AG10803 (cell line): ENCODE measurements at regions not wholly inside any gene's neighbourhood (a gene's known extent, or its start where the extent isn't known, plus 50 kb on each side); places are given as distances from the start of the nearest gene placed in this dataset.

ENCODE experiments used
- DNase-seq: peaks from one replicate; pipeline ENCODE4 v3.0.0; 2010; ENCODE audit warnings: low read depth
- H3K4me3 ChIP-seq: 2 replicates; pipeline ENCODE4 v1.5.1; 2011; ENCODE audit warnings: mild to moderate bottlenecking, low read length, control low read depth
- CTCF ChIP-seq: conservative IDR thresholded peaks from 2 replicates; pipeline ENCODE4 v1.5.1; 2011; ENCODE audit warnings: mild to moderate bottlenecking, low read length, control low read depth, inconsistent platforms

DNA sequence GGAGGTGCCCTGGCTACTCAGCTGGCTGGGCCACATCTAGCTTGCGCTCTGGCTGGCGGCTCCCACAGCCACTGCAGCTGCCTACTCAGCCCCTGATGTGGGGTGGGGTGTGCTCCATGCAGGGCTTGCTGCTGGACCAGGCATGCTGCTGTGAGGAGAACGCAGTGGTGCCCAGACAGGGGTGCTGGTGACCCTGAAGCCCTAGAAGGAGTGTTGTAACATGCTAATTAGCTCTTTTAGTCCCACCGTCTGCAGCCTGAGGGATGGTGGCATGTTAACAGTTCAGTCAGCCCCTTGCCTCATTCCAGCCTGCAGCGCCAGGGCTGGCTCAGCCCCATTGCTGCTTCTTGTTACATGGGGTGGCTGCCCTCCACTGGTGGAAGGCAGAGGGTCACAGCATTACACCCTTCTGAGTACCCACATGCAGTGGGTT lies 642.3 kb downstream of the DMRTA1 start:
- peak; percentile 1 for DNase-seq
- TF ChIP-seq CTCF = peak; percentile 9; the same call in 1 of the 2 replicates
- H3K4me3 ChIP-seq = no peak overlapping the region

- H3K4me3 ChIP-seq = no peak overlapping the region
- TF ChIP-seq CTCF = no peak
- DNase-seq = peak; percentile 52
Observed at GRCh38 chr9:23117616-23118015, 671.0 kb downstream of the DMRTA1 start.

GRCh38 chr9:23120630-23121029 lies 674.0 kb downstream of the DMRTA1 start:
- DNase-seq = no peak
- TF ChIP-seq CTCF = no peak
- no peak overlapping the region for H3K4me3 ChIP-seq

- DNase-seq = peak; percentile 22
- peak; percentile 53 for TF ChIP-seq CTCF
- H3K4me3 ChIP-seq = no peak overlapping the region
Observed at GRCh38 chr9:23123048-23123632, 676.5 kb downstream of the DMRTA1 start.

DNA sequence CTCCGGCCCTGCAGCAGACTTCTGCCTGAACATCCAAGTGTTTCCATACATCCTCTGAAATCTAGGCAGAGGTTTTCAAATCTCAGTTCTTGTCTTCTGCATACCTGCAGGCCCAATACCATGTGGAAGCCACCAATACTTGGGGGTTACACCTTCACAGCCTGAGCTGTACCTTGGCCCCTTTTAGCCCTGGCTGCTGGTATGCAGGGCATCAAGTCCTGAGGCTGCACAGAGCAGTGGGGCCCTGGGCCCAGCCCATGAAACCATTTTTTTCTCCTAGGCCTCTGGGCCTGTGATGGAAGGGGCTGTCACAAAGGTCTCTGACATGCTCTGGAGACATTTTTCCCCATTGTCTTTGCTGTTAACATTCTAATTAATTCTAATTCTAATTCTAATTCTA lies 680.6 kb downstream of the ELAVL2 start:
- TF ChIP-seq CTCF = no peak
- DNase-seq = no peak
- H3K4me3 ChIP-seq = no peak overlapping the region

DNA sequence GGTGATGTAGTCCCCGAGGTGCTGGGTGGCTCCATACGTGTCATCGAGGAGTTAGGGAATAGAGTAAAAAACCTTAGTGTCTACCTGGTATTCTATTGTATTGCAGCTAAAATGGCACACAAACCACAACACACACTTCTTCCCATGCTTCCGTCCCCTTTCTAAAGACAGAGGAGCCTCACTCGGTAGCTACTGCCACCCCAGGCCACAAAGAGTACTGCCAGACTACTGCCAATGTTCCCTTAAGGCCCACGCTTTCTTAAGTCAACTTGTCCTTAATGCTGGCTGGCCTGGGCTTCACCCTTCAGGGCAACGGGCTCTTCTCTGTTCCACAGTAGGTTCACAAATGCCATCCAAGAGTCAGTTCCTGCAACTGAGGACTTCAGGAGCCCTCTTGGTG lies 673.0 kb downstream of the ELAVL2 start:
- DNase-seq = no peak
- TF ChIP-seq CTCF = no peak
- H3K4me3 ChIP-seq = no peak overlapping the region

DNA sequence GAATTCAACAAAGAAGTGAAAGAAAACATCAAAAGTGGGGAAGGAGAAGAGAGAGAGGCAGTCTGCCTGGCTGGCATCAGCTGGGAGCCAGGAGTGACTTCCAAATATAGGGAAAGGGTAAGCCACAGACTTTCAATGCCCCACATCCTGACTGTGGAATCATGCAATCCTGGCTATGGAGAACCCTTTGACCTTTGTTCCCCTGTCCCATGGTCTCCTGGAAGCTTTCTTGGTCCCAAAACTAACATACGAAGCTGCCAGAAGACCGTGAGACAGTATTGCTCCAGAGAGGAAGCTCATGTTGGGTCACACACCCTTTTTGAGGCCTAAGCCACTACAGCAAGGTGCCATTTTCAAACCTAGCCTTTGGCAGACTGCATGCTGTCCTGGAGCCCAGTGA lies 665.5 kb downstream of the ELAVL2 start:
- DNase-seq = no peak
- H3K4me3 ChIP-seq = no peak overlapping the region
- no peak for TF ChIP-seq CTCF
